ENCODE measurements at regions not wholly inside any gene's neighbourhood (a gene's known extent, or its start where the extent isn't known, plus 50 kb on each side); places are given as distances from the start of the nearest gene placed in this dataset.

DNA sequence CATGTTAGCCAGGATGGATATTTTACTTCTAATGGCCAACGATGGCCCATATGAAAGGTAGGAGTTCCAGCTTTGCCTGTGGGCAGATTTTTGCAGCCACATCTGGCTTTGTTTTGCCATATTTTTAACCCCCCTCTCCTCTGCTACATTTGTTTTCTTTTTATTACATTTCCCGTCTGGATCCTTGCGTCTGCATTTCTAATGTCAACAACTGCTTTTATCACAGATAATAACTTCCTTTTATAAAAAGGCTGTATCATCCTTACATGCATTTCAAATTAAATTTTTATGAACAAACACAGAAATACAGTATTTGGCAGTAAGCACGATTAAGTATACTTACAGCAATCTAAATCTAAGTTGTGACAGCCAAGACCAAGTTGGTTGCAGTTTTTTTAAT, 156.0 kb downstream of the BAMBI start:
- H3K27me3 ChIP-seq (ENCODE audit: control insufficient read depth in 4 of 4, insufficient read depth in 4 of 4, low read length in 3 of 4): no peaks in the 10 kb centered on the region
- no peak overlapping the region for H3K27ac ChIP-seq (ENCODE audit: low read depth in 1 of 2, low read length in 2 of 2)
- no peaks in the 10 kb centered on the region for H3K9me3 ChIP-seq (ENCODE audit: control insufficient read depth in 4 of 4, low read length in 3 of 4)
- no peaks in the 10 kb centered on the region for H3K4me1 ChIP-seq (ENCODE audit: control insufficient read depth in 4 of 4, insufficient read depth in 4 of 4, low read length in 3 of 4)
- 70% methylated on average over 4 of the region's 4 CpGs for WGBS
- no peak overlapping the region for H3K4me3 ChIP-seq (ENCODE audit: low read depth in 1 of 3, low read length in 3 of 3)
- no peaks in the 10 kb centered on the region for H3K36me3 ChIP-seq (ENCODE audit: control insufficient read depth in 4 of 4, insufficient read depth in 3 of 4, low read depth in 1 of 4, low read length in 3 of 4)
- DNase-seq (ENCODE audit: low spot score): no peak
- H3K9ac ChIP-seq (ENCODE audit: low read depth in 1 of 2, low read length in 2 of 2): no peak overlapping the region
- TF ChIP-seq ATF3 (IDR thresholded peaks at IDR 0.05): no peak
- TF ChIP-seq NR2F2 (IDR thresholded peaks at IDR 0.05): no peak
- no peak for TF ChIP-seq RAD21 (IDR thresholded peaks at IDR 0.05)
- no peak for TF ChIP-seq YY1 (IDR thresholded peaks at IDR 0.05)
- TF ChIP-seq MAX (IDR thresholded peaks at IDR 0.05): no peak
- TF ChIP-seq CTCF (IDR thresholded peaks at IDR 0.05; ENCODE audit: low read depth, low read length, missing input control): no peak
- no peak for TF ChIP-seq HNF4G (IDR thresholded peaks at IDR 0.05)
- TF ChIP-seq FOXA1 (IDR thresholded peaks at IDR 0.05): no peak
- TF ChIP-seq TAF1 (conservative IDR thresholded peaks at IDR 0.05): no peak
- no peak for TF ChIP-seq RXRA (IDR thresholded peaks at IDR 0.05)
- TF ChIP-seq JUND (IDR thresholded peaks at IDR 0.05): no peak
- TF ChIP-seq GABPA (IDR thresholded peaks at IDR 0.05 in 1 of 2, conservative IDR thresholded peaks at IDR 0.05 in 1 of 2): no peak
- TF ChIP-seq, protein P1, sequence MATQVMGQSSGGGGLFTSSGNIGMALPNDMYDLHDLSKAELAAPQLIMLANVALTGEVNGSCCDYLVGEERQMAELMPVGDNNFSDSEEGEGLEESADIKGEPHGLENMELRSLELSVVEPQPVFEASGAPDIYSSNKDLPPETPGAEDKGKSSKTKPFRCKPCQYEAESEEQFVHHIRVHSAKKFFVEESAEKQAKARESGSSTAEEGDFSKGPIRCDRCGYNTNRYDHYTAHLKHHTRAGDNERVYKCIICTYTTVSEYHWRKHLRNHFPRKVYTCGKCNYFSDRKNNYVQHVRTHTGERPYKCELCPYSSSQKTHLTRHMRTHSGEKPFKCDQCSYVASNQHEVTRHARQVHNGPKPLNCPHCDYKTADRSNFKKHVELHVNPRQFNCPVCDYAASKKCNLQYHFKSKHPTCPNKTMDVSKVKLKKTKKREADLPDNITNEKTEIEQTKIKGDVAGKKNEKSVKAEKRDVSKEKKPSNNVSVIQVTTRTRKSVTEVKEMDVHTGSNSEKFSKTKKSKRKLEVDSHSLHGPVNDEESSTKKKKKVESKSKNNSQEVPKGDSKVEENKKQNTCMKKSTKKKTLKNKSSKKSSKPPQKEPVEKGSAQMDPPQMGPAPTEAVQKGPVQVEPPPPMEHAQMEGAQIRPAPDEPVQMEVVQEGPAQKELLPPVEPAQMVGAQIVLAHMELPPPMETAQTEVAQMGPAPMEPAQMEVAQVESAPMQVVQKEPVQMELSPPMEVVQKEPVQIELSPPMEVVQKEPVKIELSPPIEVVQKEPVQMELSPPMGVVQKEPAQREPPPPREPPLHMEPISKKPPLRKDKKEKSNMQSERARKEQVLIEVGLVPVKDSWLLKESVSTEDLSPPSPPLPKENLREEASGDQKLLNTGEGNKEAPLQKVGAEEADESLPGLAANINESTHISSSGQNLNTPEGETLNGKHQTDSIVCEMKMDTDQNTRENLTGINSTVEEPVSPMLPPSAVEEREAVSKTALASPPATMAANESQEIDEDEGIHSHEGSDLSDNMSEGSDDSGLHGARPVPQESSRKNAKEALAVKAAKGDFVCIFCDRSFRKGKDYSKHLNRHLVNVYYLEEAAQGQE (IDR thresholded peaks at IDR 0.05): no peak
- TF ChIP-seq HNF4A (conservative IDR thresholded peaks at IDR 0.05): no peak
- no peak for TF ChIP-seq SP1 (IDR thresholded peaks at IDR 0.05)
- TF ChIP-seq, protein P2, sequence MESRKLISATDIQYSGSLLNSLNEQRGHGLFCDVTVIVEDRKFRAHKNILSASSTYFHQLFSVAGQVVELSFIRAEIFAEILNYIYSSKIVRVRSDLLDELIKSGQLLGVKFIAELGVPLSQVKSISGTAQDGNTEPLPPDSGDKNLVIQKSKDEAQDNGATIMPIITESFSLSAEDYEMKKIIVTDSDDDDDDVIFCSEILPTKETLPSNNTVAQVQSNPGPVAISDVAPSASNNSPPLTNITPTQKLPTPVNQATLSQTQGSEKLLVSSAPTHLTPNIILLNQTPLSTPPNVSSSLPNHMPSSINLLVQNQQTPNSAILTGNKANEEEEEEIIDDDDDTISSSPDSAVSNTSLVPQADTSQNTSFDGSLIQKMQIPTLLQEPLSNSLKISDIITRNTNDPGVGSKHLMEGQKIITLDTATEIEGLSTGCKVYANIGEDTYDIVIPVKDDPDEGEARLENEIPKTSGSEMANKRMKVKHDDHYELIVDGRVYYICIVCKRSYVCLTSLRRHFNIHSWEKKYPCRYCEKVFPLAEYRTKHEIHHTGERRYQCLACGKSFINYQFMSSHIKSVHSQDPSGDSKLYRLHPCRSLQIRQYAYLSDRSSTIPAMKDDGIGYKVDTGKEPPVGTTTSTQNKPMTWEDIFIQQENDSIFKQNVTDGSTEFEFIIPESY (IDR thresholded peaks at IDR 0.05): no peak

GRCh38 chr10:28836435-28836743, 159.1 kb downstream of the BAMBI start:
- H3K9ac ChIP-seq (ENCODE audit: low read depth in 1 of 2, low read length in 2 of 2): no peak overlapping the region

More at GRCh38 chr10:28836435-28836743, 159.1 kb downstream of the BAMBI start:
- Histone ChIP-seq H3K27me3 (ENCODE audit: control insufficient read depth in 4 of 4, insufficient read depth in 4 of 4, low read length in 3 of 4) (no peaks in the 10 kb centered on the region), H3K9me3 (ENCODE audit: control insufficient read depth in 4 of 4, low read length in 3 of 4) (no peaks in the 10 kb centered on the region), H3K27ac (ENCODE audit: low read depth in 1 of 2, low read length in 2 of 2) (no peak overlapping the region), H3K4me1 (ENCODE audit: control insufficient read depth in 4 of 4, insufficient read depth in 4 of 4, low read length in 3 of 4) (no peaks in the 10 kb centered on the region), H3K36me3 (ENCODE audit: control insufficient read depth in 4 of 4, insufficient read depth in 3 of 4, low read depth in 1 of 4, low read length in 3 of 4) (no peaks in the 10 kb centered on the region), H3K4me3 (ENCODE audit: low read depth in 1 of 3, low read length in 3 of 3) (no peak overlapping the region)
- TF ChIP-seq, protein P2 (IDR thresholded peaks at IDR 0.05): no peak
- TF ChIP-seq, protein P1 (IDR thresholded peaks at IDR 0.05): no peak
- TF ChIP-seq TAF1 (conservative IDR thresholded peaks at IDR 0.05) (no peak), YY1 (IDR thresholded peaks at IDR 0.05) (no peak), NR2F2 (IDR thresholded peaks at IDR 0.05) (no peak), RAD21 (IDR thresholded peaks at IDR 0.05) (no peak), JUND (IDR thresholded peaks at IDR 0.05) (no peak), FOXA2 (IDR thresholded peaks at IDR 0.05) (no peak), GABPA (IDR thresholded peaks at IDR 0.05 in 1 of 2, conservative IDR thresholded peaks at IDR 0.05 in 1 of 2) (no peak)
- no peak for DNase-seq (ENCODE audit: low spot score)
